ENCODE measurements at regions not wholly inside any gene's neighbourhood (a gene's known extent, or its start where the extent isn't known, plus 50 kb on each side); places are given as distances from the start of the nearest gene placed in this dataset.

GRCh38 chr3:180329847-180330246, 272.1 kb upstream of the TTC14 start:
- TF ChIP-seq CTCF (IDR thresholded peaks at IDR 0.05) (no peak), POLR2A (IDR thresholded peaks at IDR 0.05) (no peak)
- Histone ChIP-seq H3K27ac (no peak overlapping the region), H3K36me3 (no peaks in the 10 kb centered on the region), H3K27me3 (no peaks in the 10 kb centered on the region), H3K4me3 (no peak overlapping the region), H3K4me1 (no peaks in the 10 kb centered on the region), H3K9me3 (no peaks in the 10 kb centered on the region)
- DNase-seq (ENCODE audit: low spot score in 2 of 2) = no peak
- intact Hi-C loops (cut with DNase I; ENCODE audit: low total_unique reads) = no loop called here

- H3K27me3 ChIP-seq = no peaks in the 10 kb centered on the region
- H3K4me1 ChIP-seq = no peaks in the 10 kb centered on the region
- intact Hi-C loops (cut with DNase I; ENCODE audit: low total_unique reads) = no loop called here
- no peak for TF ChIP-seq CTCF (IDR thresholded peaks at IDR 0.05)
- TF ChIP-seq POLR2A (IDR thresholded peaks at IDR 0.05) = no peak
- no peak for TF ChIP-seq POLR2AphosphoS5 (IDR thresholded peaks at IDR 0.05)
- no peaks in the 10 kb centered on the region for H3K9me3 ChIP-seq
- DNase-seq (ENCODE audit: low spot score in 2 of 2) = no peak
- H3K4me3 ChIP-seq = no peak overlapping the region
- no peaks in the 10 kb centered on the region for H3K36me3 ChIP-seq
- H3K27ac ChIP-seq = no peak overlapping the region
Measured at GRCh38 chr3:180330440-180330839, 271.5 kb upstream of the TTC14 start.

GRCh38 chr3:180332608-180333007, 269.4 kb upstream of the TTC14 start:
- H3K9me3 ChIP-seq = no peaks in the 10 kb centered on the region
- H3K4me1 ChIP-seq = no peaks in the 10 kb centered on the region
- no peak overlapping the region for H3K27ac ChIP-seq
- intact Hi-C loops (cut with DNase I; ENCODE audit: low total_unique reads) = no loop called here
- H3K27me3 ChIP-seq = no peaks in the 10 kb centered on the region
- H3K36me3 ChIP-seq = no peaks in the 10 kb centered on the region
- TF ChIP-seq POLR2AphosphoS5 (IDR thresholded peaks at IDR 0.05) (no peak), POLR2A (IDR thresholded peaks at IDR 0.05) (no peak), CTCF (IDR thresholded peaks at IDR 0.05) (no peak)
- H3K4me3 ChIP-seq = no peak overlapping the region
- no peak for DNase-seq (ENCODE audit: low spot score in 2 of 2)

- intact Hi-C loops (cut with DNase I; ENCODE audit: low total_unique reads) = no loop called here
- H3K27ac ChIP-seq = no peak overlapping the region
- no peak for DNase-seq (ENCODE audit: low spot score in 2 of 2)
- H3K9me3 ChIP-seq = no peaks in the 10 kb centered on the region
- H3K4me3 ChIP-seq = no peak overlapping the region
- H3K36me3 ChIP-seq = no peaks in the 10 kb centered on the region
- H3K27me3 ChIP-seq = no peaks in the 10 kb centered on the region
- H3K4me1 ChIP-seq = no peaks in the 10 kb centered on the region
- TF ChIP-seq POLR2A (IDR thresholded peaks at IDR 0.05) (no peak), POLR2AphosphoS5 (IDR thresholded peaks at IDR 0.05) (no peak), CTCF (IDR thresholded peaks at IDR 0.05) (no peak)
Measured at GRCh38 chr3:180335050-180335449, 266.9 kb upstream of the TTC14 start.

- no peak for TF ChIP-seq POLR2AphosphoS5 (IDR thresholded peaks at IDR 0.05)
- TF ChIP-seq CTCF (IDR thresholded peaks at IDR 0.05) = no peak
- TF ChIP-seq POLR2A (IDR thresholded peaks at IDR 0.05) = no peak
- H3K9me3 ChIP-seq = no peaks in the 10 kb centered on the region
- no peak overlapping the region for H3K27ac ChIP-seq
- intact Hi-C loops (cut with DNase I; ENCODE audit: low total_unique reads) = no loop called here
- no peaks in the 10 kb centered on the region for H3K27me3 ChIP-seq
- no peaks in the 10 kb centered on the region for H3K36me3 ChIP-seq
- no peak overlapping the region for H3K4me3 ChIP-seq
- no peak for DNase-seq (ENCODE audit: low spot score in 2 of 2)
- no peaks in the 10 kb centered on the region for H3K4me1 ChIP-seq
Measured at GRCh38 chr3:180340395-180340794, 261.6 kb upstream of the TTC14 start.
